Esophagus mucosa (tissue), 1 donor: ENCODE measurements at regions not wholly inside any gene's neighbourhood (a gene's known extent, or its start where the extent isn't known, plus 50 kb on each side); places are given as distances from the start of the nearest gene placed in this dataset.
"Not testable (repeated sequence)": the region's sequence is repeated elsewhere in the genome, so short reads cannot be mapped to it uniquely, and the experiment has no call there.

Experiments used
- ATAC-seq: fragments of 200-7000 bp; cut with Tn5 transposase; one replicate; pipeline ENCODE4 v1.9.1; 2020
- donor health status: DM: yes; HTN: yes; CAD: no.

DNA sequence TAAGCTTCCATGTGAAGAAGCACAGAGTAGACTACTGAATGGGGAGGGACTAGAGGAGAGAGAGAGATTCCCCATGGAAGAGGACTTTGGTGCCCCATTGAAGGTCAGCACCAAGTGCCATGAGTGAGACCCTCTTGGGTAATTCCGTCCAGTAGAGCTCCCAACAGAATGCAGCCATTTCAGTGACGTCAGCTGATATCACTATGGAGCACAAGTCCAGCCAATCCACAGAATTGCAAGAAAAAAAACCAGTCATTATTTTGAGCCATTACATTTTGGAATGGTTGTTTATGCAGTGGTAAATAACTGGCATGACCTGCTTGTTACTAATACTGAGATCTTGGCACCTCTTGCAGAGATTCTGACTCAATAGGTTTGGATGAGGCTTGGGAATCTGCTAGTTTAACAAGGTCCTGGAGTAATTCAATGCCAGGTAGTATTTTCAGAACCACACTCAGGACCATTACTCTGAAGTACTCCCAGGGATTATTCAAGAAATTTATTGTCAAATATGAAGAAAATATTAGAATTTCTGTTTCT is 52.6 kb upstream of the SP8 start:
- no peak for ATAC-seq

DNA sequence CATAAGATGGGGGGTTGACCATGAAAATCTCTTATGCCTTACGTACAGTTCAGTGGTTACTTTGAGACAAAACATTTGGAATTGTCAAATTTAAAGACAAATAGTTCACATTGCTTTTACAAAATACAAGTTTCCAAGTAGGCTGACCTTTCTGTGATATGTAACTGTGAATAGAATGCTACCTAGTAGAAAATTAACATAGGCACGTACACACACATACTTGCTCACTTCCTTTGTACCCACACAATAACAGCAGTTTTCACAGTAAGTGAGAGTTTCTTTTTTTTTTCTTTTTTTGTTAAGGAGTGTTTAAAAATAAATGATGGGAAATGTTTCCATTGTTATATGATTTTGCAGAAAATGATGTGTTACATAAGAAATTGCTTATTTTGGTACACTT is 53.3 kb upstream of the SP8 start:
- ATAC-seq = no peak

DNA sequence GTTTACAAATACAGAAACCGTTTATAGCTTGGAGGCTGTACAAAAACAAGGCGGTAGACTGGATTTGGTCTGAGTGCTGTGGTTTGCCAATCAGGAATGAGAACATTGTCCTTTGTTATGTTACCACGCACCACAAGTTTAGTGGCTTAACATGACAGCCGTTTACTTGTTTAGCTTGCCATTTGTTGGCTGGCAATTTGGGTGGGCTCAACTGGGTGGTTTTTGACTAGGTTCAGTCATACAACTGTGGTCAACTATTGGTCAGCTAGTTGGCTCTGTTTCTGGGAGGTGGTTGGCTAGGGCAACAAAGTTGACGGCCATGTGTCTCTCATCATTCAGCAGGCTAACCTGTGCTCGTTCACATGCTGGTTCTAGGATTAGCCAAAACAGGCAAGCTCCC is 60.1 kb upstream of the SP8 start:
- no peak for ATAC-seq

DNA sequence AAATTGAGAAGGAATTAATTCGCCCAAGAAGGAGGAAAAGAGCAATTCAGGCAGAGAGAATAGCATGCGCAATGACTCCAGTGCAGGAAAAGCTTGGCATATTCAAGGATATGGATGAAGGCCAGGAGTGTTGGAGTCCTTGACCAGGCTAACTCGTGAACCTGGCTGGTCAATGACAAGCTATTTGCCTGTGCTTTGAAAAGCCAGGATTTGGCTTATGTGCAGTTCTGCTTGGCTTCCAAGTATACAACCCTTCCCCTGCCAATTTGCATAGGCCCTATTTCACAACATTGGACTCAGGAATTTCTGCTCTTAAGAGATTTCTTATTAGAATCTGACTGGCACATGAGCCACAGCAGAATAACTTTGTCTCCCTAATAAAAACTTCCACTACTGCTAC is 72.3 kb upstream of the SP8 start:
- no peak for ATAC-seq

DNA sequence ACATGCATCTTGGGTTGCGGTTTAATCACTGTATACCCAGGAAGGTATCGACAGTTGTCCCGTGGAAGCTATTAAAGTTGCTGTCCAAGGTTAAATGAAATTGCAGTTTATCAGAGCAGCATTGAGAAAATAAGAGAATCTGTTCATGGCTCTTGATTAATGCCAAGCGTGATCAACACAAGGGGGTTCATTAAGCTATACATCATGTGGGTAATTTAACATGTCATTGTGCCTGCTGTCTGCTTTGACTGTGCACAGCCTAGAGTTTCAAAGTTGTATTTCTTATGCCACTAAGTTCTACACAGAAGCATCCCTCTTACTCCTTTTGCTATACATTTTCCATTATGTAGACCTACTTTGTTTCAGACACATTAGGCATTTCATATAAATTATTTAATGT is 74.8 kb upstream of the SP8 start:
- ATAC-seq = no peak

DNA sequence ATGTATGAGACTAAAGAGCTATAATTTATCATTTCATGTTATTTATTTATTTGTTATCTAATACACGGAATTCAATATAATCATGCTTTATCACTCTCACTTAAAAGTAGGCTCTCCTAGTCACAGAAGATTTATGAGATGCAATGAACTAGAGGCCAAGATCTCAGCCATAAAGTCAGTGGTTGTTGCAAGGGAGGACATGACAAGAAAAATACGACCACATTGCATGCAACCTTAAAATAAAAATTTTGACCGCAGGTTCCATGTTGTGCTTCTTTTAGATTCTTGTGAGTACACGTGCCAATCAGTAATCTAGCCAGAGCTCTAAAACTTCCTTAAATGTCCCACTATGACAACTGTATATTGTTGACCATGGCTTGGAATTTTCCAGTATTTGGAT is 75.9 kb upstream of the SP8 start:
- ATAC-seq = no peak

DNA sequence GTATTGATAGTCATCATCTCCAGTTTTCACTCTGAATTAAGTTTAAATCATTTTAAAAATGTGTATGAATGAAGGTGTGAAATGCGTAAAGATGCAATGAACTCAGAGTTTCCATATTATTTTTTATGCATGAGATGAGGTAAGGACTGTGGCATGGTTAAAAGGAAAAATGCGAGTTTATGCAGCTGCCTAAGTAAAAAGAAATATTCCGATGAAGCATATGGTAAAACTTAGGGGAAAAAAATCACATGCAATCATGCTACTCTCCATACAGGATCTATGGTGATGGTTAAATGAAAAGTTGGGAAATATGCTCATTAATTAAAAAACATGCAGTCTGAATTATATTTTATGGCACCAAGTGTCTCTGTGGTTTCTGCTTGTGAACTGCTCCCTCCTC is 77.5 kb upstream of the SP8 start:
- no peak for ATAC-seq

DNA sequence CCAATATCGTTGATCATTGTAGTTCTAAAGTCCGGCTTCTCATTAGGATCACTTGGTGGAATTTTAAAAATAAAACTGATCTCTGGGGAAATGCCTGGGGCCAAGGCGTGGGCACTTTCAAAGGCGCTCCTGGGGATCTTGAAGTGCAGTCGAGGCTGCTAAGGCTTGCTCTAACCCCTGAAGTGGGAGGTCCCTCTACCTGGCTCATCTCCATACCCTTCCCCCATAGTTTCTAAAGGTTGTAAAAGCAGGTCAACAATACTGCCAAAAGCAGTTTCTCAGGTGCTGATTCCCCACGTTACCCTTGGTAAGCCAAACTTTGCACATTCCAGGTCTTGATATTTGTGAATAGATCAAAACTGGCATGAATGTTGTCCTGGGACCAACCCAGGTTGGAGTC is 79.0 kb upstream of the SP8 start:
- ATAC-seq = no peak

DNA sequence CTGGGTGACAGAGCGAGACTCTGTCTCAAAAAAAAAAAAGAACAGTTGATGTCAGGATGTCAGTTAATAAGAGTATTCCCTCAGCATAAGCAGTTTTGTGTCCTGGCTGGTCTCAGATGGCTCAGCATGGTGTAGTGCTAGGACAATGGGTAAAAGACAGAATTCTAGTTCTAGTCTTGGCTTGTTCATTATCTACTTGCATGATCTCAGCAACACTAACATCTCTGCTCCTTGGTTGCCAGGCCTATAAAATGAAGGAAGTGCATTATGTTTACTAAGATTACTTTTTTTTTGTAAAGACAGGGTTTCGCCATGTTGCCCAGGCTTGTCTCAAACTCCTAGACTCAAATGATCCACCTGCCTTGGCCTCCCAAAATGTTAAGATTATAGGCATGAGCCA is 84.3 kb upstream of the SP8 start:
- no peak for ATAC-seq

DNA sequence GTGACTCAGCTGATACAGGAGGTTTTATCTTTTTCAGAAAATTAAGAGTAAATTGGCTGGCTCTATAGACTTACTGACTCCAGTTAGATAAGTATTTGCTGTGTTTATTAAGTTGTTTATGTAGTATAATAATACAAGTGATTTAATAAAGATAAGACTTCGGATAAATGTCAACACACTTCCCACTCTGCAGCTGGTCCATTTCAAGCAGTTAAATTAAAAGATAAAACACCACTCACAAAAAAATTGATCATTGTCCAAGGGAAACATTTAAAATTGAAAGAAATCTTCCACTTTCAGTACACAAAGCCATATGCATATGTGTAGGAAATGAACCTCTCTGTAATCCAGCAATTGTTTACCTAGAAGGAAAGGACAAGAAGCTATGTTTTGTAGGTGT is 106.1 kb upstream of the SP8 start:
- ATAC-seq = no peak

DNA sequence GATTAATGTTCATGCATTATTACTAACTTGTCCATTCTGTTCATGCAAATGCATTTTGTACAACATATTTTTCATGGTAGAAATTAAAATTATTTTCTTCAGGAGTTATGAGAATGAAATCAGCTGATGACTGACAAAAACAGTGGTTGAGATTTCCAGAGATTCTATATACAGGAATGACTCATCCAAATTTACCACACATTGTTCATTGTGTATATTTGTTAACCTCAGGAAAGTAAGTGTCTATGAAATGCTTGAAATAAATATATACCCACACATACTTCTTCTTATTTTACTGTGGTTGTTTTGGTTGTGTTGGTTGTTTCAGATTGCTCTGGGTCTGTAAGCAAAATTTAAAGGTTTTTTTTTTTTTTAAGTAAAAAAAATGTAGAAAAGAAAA is 108.1 kb upstream of the SP8 start:
- no peak for ATAC-seq

DNA sequence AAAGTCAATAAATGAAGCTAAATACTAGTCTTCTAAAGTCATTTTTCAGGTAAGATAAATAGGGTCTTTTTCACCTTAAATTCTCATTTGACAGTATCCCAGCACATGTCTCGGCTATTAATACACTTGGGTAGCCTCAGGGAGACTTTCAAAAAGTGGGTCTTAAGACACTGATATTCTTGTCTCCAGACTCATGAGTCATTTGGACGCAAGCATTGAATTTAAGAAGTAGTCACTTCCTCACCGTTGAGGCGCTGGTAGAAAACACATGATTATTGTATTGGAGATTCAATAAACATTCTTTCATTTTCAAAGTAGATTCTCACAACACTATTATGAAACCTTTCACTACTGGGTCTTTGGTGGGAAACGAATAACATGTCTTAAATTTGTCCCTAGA is 108.9 kb upstream of the SP8 start:
- no peak for ATAC-seq

DNA sequence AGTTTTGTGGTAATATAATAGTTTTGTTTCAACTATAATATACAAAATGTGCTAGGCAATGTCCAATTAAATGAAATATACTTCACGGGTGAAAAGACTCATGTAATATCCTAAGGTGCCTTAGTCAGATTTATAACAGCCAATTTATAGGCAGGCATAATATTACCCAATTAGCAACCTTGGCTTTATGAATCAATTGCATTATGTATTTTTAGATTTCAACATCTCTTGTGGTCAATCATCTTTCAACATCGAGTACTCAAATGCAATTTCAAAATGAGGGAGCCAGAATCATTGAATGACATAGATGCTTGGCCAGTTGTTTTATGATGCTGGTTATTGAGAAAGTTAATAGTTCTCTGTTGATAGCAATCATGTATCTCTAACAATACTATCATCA is 110.3 kb upstream of the SP8 start:
- ATAC-seq = no peak

DNA sequence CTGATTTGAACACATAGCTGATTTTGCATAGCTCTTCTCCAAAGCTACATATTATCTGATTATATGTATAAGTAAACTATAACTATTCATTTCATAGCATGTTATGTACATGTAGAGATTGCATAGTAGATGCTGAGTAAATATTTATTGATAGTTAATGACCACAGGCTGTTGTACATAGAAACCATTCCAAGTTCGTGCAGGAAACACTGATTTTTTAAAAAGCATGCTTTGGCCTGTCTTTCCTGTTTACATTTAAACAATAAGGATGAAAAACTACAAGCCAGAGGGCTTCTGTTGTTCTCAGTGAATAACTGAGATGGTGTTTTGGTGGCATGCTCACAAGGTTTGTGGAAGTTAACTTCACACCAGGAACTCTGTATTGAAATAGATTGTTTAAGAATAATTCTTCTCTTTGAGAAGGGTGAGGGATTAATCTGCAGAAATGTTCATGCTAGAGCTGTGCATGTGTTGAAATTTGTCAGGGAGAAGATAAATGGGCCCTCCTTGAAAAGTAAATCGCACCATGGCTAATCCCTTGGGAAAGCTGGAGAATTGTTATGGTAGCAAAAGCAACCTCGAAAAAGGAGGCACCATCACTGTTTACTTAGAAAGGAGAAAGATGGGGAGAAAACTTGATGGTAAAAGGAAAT is 120.2 kb upstream of the SP8 start:
- ATAC-seq = no peak

DNA sequence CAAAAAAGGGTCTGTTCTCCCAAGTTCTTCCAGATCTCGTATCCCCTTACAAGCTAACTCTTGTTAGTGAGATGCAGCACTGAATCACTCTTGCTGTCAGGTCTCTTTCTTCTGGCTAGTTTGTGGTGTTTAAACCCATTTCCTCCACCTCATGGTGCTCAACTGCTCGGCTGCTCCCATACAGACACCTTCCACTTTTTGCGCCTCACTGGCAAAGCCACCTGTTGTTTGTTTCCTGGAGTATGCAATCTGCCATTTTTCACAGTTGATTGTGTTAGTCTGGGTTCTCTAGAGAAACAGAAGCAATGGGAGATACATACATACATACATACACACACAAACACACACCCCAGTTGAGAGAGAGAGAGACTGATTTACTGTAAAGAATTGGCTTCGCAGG is 124.4 kb upstream of the SP8 start:
- ATAC-seq = no peak

DNA sequence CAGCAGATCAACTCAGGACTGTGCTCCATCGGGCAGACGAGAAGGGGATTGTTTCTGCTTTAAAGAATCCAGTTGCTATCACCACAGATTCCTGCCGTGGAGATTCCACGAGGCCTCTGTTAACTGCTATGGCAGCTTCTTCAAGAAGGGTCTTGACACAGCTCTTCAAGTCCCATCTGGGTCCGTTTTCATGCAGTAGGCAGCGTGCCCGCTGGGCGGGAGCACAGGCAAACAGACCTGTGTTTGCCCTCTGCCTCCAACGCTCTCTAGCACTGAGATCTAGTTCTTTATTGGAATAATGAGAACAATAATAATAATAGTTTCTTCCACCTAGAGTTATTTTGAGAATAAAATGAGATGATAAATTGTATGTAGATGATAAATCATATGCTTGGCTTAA is 127.2 kb upstream of the SP8 start:
- no peak for ATAC-seq

DNA sequence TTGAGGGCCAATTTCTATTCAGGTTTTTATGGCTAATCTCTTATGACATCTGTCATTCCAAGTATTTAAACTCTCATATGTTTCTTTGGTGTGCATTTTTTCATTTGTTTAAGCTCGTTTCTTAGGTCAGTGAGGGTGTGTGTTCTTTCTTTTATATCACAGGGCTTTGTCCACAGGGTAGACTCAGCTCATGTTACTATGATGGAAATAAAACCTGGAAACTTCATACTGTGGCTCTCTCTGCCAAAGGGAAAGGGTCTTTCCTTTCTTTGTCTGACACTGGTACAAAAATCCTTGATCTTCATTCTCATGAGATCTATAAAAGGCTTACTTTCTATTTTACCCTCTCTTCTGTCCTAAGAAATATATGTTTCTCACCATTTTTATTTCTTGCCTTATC is 129.6 kb upstream of the SP8 start:
- ATAC-seq = no peak

DNA sequence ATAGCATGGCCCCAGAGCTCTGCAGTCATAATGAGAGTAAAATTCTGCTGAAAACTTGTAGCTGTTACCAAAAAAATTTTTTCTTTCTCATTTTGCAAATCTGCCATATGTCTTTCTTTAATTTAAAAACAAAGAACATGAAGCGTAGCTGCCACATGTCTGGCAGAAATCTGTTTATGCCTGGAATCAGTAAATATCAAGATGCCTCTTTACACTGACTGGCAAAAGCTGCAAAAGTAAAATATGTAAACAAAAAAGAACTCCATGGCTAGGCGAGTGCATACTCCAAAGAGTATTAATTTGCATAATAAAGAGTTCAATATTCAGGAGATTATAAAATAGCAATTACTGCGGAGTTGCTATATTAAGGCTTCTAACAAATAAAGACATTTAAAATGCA is 130.9 kb upstream of the SP8 start:
- ATAC-seq = no peak

DNA sequence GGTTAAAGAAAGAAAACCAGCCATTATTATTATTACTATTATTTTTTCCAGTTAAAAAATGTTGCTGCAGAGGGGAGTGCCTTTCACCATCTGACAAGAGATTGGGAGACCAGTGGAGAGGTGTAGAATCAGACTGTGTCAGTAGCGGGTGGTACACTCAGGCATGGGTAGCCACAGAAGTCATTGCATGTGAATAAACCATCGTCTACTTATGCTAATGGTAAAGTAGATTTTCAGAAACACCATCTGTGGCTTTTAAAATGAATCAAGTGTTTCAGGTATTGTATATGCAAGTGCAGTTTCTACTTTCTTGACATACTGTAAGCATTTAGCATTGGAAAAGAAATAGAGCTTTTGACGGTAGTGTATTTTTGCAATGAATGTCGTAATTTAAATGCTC is 131.5 kb upstream of the SP8 start:
- ATAC-seq = no peak

DNA sequence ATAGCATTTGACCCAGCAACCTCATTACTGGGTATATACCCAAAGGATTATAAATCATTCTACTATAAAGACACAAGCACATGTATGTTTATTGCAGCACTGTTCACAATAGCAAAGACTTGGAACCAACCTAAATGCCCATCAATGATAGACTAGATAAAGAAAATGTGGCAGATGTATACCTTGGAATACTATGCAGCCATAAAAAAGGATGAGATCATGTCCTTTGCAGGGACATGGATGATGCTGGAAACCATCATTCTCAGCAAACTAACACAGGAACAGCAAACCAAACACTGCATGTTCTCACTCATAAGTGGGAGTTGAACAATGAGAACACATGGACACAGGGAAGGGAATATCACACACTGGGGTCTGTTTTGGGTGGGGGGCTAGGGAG is 140.5 kb upstream of the SP8 start:
- ATAC-seq = not testable (repeated sequence)

DNA sequence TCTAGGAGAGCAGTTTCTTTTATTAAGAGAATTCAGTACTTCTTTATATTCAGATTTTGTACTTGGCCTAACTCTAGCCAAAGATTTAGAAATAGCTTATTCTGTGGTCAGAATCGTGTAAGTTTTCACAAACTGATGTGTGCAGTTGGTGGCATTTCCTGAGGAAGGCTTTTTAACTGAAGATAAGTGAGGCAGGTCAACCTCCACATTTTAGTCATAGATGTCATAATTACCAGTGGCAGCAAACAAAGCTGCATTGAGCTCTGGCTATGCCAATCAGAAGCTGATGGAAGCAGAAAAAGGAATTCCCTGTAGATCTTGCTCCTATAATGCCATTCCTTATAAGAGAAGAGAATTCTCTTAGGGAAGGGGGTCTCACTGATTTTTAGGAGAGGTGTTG is 141.3 kb upstream of the SP8 start:
- no peak for ATAC-seq

DNA sequence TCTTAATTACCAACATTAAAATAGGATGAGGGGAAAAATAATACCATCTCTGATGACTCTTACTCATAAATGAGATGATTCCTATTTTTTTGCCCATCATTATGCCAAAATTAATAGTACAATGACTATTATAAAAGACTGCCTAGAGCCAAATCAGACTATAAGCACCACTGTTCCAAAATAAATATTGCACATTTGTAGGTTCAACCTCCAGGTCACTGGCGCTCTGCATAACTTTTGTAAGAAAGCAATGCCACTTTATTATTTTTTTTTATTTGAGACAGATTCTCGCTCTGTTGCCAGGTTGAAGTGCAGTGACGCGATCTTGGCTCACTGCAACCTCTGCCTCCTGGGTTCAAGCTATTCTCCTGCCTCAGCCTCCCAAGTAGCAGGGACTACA is 142.5 kb upstream of the SP8 start:
- no peak for ATAC-seq

DNA sequence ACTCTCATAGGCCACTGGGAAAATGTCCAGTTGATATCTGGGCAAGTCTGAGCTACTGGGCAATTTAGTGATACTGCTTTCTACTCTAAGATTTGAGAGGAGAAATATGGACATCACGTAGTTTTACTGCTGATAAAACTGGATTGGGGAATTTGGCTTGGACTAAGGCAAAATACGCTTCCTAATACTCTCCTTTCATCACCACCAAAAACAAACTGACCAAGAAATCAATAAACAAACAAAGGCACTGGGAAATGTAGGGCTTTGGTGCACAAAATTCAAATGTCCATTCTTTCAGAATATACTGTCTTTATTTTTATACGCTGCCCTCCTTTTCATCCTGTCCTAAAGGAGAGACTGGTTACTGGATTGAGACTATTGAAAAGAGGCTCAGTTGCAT is 145.1 kb upstream of the SP8 start:
- no peak for ATAC-seq

DNA sequence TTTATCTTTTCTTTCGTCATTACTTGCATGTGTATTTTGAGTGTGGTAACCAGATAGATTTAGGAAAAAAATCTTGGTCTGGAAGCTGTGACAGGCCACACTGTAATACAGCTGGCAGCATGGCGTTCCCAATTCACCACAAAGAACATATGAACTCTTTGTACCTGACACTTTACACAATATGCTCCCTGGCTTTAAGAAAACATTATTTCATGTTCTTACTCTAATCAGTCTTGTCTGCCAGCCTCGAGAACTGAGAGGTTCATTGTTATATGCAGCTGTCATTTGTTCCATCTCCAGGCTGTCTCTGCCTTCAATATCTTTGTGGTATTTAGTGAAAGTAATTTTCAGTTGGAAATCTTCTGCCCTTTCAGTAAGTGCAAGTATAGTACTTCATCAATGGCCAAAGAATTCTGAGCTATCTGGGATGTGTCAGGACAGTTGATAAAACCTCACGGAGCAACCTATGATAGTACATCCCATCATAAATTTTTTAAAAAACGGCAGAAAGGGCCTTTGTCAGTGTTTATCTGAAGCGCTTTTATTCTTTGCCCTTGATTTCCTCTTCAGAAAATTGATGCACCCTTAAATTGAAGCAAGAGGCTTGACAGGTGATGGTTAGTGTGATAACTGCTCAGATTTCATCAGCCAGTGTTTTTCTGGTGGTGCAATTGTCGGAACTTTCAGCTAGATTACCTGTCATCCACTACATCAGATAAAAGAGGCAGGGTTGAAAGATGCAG is 146.3 kb upstream of the SP8 start:
- ATAC-seq = no peak

DNA sequence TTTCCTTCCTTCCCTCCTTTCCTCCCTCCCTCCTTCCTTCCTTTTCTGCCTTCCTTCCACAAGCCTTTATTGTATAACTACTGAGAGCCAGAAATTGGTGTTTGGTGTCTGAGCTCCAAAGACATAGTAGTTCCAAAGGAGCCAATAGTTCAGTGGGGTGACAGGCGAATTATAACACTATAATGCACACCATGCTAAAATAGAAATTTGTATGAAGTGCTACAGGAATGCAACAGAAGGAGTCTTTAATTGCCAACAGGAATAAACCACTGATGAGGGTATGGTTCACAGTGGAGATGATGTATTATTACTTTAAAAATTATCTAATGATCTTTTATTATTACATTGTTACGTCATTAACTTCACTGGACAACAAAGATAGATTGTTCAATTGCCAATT is 158.8 kb upstream of the SP8 start:
- ATAC-seq = no peak
